AG08396 (cell line): ENCODE measurements at regions not wholly inside any gene's neighbourhood (a gene's known extent, or its start where the extent isn't known, plus 50 kb on each side); places are given as distances from the start of the nearest gene placed in this dataset.
"Not testable (repeated sequence)": the region's sequence is repeated elsewhere in the genome, so short reads cannot be mapped to it uniquely, and the experiment has no call there.

Experiments used
- DNase-seq: peaks from one replicate; pipeline ENCODE4 v3.0.0; 2012; ENCODE audit warnings: low spot score, mixed read lengths

GRCh38 chr18:46229641-46230040 is 125.5 kb downstream of the HAUS1 start:
- DNase-seq: not testable (repeated sequence)

DNA sequence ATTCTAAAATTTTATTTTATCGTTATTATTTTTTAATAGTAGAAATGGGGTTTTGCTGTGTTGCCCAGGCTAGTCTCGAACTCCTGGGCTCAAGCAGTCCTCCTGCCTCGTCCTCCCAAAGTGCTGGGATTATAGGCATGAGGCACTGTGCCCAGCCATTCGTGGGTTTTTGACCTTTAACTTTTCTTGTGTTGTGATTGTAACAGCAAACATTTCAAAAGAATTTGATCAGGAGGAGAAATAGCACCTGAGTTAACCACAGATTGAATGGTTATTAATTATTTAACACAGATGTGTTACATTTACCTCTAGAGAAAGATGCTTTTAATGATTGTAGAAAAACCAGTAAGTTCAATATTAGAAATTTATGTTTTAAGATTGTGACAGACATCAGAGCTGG is 132.0 kb downstream of the HAUS1 start:
- DNase-seq: no peak

DNA sequence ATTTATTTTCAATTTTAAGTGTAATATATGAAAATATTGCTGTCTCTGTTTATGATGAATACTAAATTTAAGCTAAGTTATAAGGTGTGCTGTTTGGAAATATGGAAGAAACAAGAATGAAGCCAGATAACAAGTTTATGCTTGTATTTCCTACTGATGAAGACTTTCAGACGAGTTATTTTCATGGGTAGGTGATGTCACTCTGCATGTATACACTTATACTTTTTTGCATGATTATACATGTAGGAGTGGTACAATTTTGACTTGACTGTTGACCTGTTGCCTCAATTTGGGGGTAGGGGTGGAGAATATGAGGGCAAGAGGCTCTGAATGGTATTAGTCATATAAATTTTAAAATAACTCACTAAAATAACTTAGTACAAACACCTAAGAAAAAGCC is 133.7 kb downstream of the HAUS1 start:
- no peak for DNase-seq

DNA sequence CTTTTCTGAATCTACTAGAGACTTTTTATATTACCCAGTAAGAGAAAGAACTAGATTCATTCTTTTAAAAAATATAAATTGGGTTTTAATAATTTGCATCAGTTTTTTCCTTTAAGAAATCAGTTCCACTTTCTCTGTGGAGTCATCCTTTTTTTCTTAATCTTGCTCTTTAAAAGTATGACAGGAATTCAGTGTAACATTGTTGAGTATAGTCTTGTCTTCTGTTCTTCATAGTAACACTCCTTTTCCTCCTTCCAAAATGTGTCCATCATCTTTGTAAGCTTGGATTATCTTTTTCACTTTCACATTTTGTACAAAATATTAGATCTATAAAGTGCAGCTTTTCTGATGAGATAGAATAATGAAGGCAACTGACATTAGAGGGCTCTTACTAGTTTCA is 135.4 kb downstream of the HAUS1 start:
- DNase-seq: no peak

- no peak for DNase-seq
Observed at GRCh38 chr18:46239998-46240397, 135.8 kb downstream of the HAUS1 start.

GRCh38 chr18:46241393-46241792 is 137.2 kb downstream of the HAUS1 start:
- not testable (repeated sequence) for DNase-seq

GRCh38 chr18:46242183-46242582 is 138.0 kb downstream of the HAUS1 start:
- DNase-seq: no peak

DNA sequence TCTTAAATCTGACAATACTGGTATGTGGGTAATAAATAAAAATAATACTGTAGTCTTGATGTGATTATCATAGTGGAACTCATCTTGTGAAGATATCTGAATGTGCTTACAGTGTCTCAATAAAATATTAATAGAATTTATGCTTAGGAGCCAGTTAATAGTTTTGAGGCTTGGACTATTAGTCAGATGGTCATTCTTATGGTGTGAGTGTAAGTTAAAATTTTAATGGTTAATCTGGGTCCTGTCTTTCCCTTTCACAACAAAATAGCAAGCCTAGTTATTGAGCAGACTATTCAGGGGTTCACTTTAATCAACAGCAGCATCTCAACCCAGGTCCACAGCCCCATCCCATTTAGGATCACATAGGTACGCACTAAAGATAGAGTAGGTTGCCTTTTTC is 138.9 kb downstream of the HAUS1 start:
- DNase-seq: no peak

DNA sequence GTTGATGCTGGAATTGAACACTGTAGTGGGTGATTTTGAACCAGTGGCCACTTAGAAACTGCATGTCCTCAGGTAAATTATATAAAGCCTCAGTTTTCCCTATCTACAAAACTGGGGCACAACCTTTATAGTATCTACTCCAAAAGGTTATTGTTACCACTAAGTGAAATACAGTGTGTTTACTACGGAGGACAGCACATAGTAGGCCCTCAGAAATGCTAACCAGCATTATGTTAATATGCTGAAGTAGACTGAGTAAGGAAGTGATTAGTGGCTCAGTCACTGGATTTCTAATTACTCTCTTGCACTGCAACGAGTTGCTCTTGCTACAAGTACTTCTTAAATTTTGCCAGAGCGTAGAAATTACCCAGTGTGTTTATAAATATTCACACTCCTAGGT is 139.5 kb downstream of the HAUS1 start:
- DNase-seq: no peak

DNA sequence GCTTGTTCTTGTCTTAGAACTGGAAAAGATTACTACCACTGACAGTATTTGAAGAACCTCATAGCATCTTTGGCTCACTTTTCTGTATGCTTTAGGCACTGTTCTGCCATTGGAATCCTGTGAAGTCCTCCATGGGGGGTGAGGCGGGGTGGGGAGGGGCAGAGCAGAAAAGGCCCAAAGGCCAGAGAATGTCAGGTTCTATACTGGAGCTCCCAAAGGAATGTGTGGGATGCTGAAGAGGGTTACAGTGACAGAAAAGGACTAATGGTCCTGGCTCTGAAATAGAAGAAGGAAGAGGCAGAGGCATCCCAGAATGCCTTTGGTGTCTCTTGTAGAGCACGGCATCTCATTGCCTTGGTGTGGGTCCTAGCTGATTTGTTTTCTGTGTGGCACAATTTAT is 141.9 kb downstream of the HAUS1 start:
- DNase-seq: no peak

DNA sequence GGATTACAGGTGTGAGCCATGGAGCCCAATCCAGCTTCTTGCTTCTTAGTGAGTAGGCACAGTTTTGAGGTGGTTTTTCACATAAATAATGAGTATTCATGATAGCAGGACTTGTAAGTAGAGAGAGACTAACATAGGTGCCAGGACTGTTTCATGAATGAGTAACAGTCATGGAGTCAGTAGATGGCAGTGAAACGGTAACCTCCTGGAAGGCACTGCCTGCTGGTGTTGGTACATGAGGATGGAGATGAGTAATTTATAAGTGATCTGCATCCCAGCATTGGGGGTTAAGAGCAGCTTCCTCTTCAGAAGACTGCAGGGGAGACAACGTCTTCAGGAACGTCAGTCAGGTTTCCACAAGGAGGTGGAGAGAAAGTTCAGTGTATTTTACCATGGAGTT is 143.8 kb downstream of the HAUS1 start:
- DNase-seq: no peak

DNA sequence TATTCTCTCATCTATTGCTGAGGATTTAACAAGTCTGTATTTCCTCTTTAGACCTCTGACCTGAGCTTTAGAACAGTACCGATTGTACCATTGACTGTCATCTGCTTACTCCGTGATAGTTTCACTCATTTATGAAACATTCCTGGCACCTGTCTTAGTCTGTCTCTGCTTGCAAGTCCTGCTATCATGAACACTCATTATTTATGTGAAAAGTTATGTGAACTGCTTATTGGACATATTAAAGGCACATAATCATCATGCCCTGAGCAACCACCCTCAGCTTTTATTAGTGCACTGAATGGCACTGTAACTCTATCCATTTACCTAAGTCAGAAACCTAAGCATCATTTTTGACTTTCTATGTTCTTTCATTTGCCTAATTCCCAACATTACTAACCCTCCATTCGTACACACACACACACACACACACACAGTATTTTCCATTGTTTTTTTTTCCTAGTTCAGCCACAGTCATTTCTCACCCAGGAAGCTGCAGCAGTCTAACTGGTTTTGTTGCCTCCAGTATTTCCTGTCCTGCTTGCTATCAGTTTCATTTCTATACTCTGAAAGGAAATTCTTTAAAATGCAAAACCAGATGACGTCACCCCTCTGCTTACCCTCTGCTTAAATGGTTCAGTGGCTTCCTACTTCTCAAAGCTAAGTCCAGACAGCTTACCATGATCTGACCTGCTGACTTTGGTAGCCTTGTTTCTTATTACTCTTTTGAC is 146.1 kb downstream of the HAUS1 start:
- DNase-seq: peak; percentile 29

DNA sequence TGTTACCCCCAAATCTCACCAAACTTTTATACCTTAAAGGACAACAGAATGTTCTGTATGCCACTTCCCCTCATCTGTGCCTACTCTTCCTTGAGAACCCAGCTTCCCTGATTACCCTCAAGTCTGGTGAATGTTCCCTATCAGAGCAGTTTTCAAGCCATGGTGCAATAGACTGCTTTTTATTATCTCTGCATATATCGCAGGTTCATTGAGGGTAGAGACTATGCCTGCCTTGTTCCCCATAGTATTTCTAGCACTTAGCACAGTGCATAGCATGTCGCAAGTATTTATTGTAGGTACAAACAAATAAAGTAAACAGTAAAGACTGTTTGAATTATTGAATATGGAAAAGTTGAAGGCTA is 146.6 kb downstream of the HAUS1 start:
- no peak for DNase-seq

DNA sequence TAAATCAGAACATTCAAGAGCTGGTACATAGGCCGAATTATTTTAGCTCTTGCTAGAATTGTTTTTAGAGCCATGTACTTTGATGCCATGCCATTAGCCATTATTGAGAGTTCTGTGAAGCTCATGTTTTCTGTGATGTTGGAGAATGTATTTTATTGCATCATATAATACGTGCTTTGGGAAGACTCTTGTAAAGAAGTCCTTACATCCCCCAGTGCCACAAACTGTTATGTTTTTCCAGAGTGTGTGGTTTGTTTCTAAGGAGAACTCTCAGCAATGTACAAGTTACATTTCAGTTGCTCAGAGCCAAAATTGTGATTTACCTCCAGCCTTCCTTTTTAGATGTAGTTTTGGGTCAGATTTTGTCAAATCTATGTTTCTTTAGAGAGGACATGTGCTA is 148.6 kb downstream of the HAUS1 start:
- no peak for DNase-seq

- no peak for DNase-seq
Observed at GRCh38 chr18:46253498-46253897, 149.3 kb downstream of the HAUS1 start.

GRCh38 chr18:46256078-46256477 is 151.9 kb downstream of the HAUS1 start:
- DNase-seq: no peak

- no peak for DNase-seq
Observed at GRCh38 chr18:46257366-46257765, 153.2 kb downstream of the HAUS1 start.

DNA sequence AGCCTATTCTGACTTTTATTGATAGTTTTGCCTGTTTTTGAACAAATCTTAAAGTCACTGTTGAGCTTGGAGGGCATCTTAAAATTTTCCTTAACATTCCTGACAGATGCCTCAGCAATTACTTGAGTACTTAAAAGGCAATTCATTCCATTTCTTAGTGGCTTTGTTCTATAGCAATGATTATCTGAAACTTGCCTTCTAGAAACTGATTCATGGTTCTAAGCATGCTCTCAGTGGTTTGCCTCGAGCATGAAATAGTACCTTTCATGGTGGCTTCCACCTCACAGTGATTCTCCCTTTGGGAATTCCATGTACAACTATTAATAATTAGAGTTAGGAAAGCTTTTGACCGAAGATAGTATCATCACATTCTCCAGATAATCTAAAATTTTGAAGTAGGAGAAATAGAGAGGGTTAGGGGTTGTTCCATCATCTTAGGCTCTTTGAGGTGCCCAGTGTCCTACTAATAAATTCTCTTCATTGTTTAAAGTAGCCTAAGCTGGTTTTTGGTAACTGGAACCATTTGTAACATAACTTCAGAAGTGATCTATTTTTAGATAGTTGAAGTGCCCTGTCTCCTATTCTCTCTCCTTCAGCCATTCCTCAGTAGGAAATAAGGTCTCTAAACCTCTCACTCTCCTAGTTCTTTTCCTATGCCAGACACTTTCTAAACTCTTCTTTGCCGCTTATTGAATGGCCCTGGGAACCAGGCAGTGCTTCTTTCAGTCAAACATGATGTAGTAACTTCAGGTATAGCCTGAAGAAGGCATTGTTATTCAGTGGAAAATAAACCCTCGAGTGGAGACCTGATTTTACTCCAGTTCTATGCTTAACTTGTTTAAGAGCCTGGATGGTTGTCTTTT is 156.1 kb downstream of the HAUS1 start:
- peak; percentile 17 for DNase-seq

- no peak for DNase-seq
Observed at GRCh38 chr18:46260879-46261143, 156.6 kb downstream of the HAUS1 start.

- no peak for DNase-seq
Observed at GRCh38 chr18:46261799-46262198, 157.6 kb downstream of the HAUS1 start.

GRCh38 chr18:46262856-46263255 is 158.7 kb downstream of the HAUS1 start:
- DNase-seq: no peak

- no peak for DNase-seq
Observed at GRCh38 chr18:46264255-46264654, 160.1 kb downstream of the HAUS1 start.

DNA sequence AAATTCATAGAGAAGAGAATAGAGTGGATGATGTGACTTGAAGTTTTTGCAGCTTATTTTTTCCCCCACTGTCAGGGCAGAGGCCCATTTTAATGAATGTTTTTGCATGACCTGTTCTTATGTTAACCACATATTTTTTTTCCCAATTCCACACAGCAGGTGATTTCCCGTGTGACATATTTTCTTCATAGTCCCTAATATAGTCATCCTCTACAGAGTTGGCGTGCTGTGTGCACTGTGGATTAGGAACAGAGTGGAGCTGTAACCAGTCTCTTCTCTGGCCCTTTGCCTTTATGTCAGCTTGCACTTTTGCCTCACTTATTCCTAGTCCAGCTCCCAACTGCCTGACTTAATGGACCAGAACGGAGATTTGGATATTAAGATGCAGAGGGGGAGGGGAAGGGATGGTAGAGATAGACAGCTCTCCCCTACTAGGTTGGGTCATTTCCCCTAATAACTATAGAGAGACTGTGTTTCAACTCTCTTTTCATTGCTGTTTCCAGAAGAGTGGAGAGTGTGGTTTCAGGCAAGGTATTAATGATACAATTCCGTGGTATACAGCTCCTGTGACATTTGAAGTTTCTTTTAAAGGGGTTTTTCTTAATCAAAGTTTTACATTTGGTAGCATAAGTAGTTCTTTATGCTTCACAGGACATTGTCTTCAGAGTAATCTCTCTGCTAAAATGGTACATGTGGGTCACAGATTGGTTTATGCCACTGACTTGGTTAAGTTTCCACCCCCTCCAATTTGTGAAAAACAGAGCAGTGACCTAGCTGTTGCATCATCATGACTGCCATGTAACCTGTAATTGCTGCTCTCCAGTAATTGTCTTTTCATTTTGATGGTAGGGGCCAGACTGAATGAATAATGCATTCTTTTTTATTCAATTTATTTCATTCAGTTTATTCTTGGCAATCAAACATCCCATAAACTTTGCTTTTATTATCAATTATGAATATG is 161.3 kb downstream of the HAUS1 start:
- no peak for DNase-seq
